Activated B cell treated with CpG ODN at 0.5 μM for 24 hours (primary cell): ENCODE measurements at regions not wholly inside any gene's neighbourhood (a gene's known extent, or its start where the extent isn't known, plus 50 kb on each side); places are given as distances from the start of the nearest gene placed in this dataset.

ENCODE experiments used
- ATAC-seq: fragments of 200-7000 bp; cut with Tn5 transposase; one replicate; pipeline ENCODE4 v1.10.0; 2021; ENCODE audit warnings: low read depth, mild to moderate bottlenecking, moderate library complexity
- CTCF ChIA-PET: fragments of 350-600 bp; sonication (Branson Sonifier 250); formaldehyde crosslinking; loops from one replicate; lab custom pipeline; 2021; ENCODE audit warnings: antibody characterized with exemption; lab: Charles Lee
- POLR2A ChIA-PET: fragments of 350-600 bp; sonication (Branson Sonifier 250); formaldehyde crosslinking; loops from one replicate; lab custom pipeline; 2021; ENCODE audit warnings: antibody characterized with exemption; lab: Charles Lee
- DNase-seq: peaks from one replicate; pipeline ENCODE4 v3.0.0; 2022
- H3K27ac Mint-ChIP-seq: one replicate; pipeline ENCODE4 v1.8.0; 2020; ENCODE audit warnings: mixed read lengths
- H3K27me3 Mint-ChIP-seq: one replicate; pipeline ENCODE4 v1.8.0; 2021; ENCODE audit warnings: mixed read lengths
- H3K36me3 Mint-ChIP-seq: one replicate; pipeline ENCODE4 v1.8.0; 2021; ENCODE audit warnings: low read depth, mixed read lengths
- H3K4me1 Mint-ChIP-seq: one replicate; pipeline ENCODE4 v1.8.0; 2021; ENCODE audit warnings: mixed read lengths
- H3K4me3 Mint-ChIP-seq: one replicate; pipeline ENCODE4 v1.8.0; 2020; ENCODE audit warnings: mild to moderate bottlenecking, mixed read lengths
- H3K9me3 Mint-ChIP-seq: one replicate; pipeline ENCODE4 v1.8.0; 2020; ENCODE audit warnings: mixed read lengths
- CTCF ChIP-seq: fragments of 200-600 bp; IDR thresholded peaks from one replicate; pipeline ENCODE4 v1.8.0; 2022; ENCODE audit warnings: antibody characterized with exemption, mild to moderate bottlenecking
- intact Hi-C: fragments of 100-400 bp; cut with micrococcal nuclease; formaldehyde crosslinking; loops from one replicate; pipeline ENCODE4 v1.15.1; 2024

DNA sequence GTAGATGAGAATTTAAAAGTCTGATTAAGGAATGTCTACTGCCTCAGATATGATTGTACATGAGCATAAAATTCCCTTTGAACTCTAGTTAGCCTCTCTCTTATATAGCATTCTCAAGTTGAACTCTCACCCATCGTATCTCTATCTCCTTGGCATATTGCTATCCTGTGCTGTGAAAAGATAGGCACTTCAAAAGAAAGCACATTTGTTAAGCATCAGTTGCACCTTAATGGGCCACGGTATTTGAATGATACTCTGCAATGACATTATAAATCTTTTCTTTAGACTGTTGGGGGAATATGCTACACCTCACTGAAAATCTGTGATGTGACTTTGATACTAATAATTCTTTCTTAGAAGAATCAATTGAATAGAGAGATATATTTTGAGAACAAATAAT is 570.7 kb downstream of the JRKL start:
- ChIA-PET POLR2A (interaction anchor here (0.6 kb wide), 1 partner anchor 744 kb away, joined by 3 read pairs; no protein-coding TSS in a partner anchor), CTCF (no interaction called here)
- no peak for DNase-seq
- ATAC-seq, result no peak
- no peak overlapping the region for H3K4me3 Mint-ChIP-seq
- intact Hi-C loops, result no loop called here
- no peak overlapping the region for H3K27ac Mint-ChIP-seq
- H3K9me3 Mint-ChIP-seq, result no peaks in the 10 kb centered on the region
- no peak for TF ChIP-seq CTCF
- no peaks in the 10 kb centered on the region for H3K36me3 Mint-ChIP-seq
- H3K27me3 Mint-ChIP-seq, result no peaks in the 10 kb centered on the region
- no peaks in the 10 kb centered on the region for H3K4me1 Mint-ChIP-seq

- Mint-ChIP-seq H3K4me1 (no peaks in the 10 kb centered on the region), H3K4me3 (no peak overlapping the region), H3K27ac (no peak overlapping the region), H3K36me3 (no peaks in the 10 kb centered on the region), H3K27me3 (no peaks in the 10 kb centered on the region), H3K9me3 (no peaks in the 10 kb centered on the region)
- intact Hi-C loops, result no loop called here
- ATAC-seq, result no peak
- no peak for TF ChIP-seq CTCF
- POLR2A ChIA-PET, result no interaction called here
- no peak for DNase-seq
- CTCF ChIA-PET, result no interaction called here
Observed at GRCh38 chr11:96960926-96961325, 571.1 kb downstream of the JRKL start.

DNA sequence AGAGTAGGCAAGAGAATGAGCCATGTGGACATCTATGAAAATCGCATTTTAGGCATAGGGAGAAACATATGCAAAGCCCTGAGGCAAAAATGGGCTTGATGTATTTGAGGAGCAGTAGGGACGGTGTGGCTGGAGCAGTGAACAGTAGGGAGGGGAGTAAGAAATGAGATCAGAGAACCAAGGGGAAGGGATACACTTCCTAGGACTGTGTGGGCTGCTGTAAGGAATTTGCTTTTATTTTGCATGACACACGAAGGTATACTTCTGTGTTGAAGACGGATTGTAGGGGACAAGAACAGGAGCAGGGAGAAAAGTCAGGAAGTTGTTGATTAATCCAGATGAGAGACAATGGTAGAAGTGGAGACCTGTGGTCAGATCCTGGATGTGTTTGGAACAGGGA is 572.1 kb downstream of the JRKL start:
- ChIA-PET CTCF (no interaction called here), POLR2A (no interaction called here)
- Mint-ChIP-seq H3K27me3 (no peaks in the 10 kb centered on the region), H3K4me1 (no peaks in the 10 kb centered on the region), H3K9me3 (no peaks in the 10 kb centered on the region), H3K4me3 (no peak overlapping the region), H3K36me3 (no peaks in the 10 kb centered on the region), H3K27ac (no peak overlapping the region)
- DNase-seq, result no peak
- TF ChIP-seq CTCF, result no peak
- intact Hi-C loops, result no loop called here
- ATAC-seq, result no peak

GRCh38 chr11:96963375-96963774 is 573.6 kb downstream of the JRKL start:
- no peaks in the 10 kb centered on the region for H3K4me1 Mint-ChIP-seq
- H3K27ac Mint-ChIP-seq, result no peak overlapping the region
- no peaks in the 10 kb centered on the region for H3K27me3 Mint-ChIP-seq
- no peak overlapping the region for H3K4me3 Mint-ChIP-seq
- CTCF ChIA-PET, result no interaction called here
- no peak for TF ChIP-seq CTCF
- H3K36me3 Mint-ChIP-seq, result no peaks in the 10 kb centered on the region
- H3K9me3 Mint-ChIP-seq, result no peaks in the 10 kb centered on the region
- intact Hi-C loops, result no loop called here
- DNase-seq, result no peak
- ATAC-seq, result no peak
- POLR2A ChIA-PET, result no interaction called here

DNA sequence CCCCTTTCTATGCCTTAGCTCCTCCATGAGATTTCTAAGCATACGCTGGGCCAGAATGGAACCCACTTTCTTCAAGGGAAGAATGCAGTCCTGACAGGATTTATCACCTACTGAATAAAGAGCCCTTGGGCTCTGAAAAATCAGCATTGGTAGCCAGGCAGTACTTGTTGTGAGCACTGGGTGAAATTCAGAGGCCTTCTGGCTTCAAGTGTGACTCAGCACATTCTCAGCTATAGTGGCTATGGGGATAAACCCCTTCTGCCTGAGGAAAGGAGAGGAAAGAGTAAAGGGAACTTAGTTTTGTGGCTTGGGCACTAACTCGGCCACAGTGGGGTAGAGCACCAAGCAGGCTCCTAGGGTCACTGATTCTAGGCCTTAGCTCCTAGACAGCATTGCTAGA is 574.8 kb downstream of the JRKL start:
- no peaks in the 10 kb centered on the region for H3K27me3 Mint-ChIP-seq
- no peaks in the 10 kb centered on the region for H3K36me3 Mint-ChIP-seq
- H3K4me1 Mint-ChIP-seq, result no peaks in the 10 kb centered on the region
- ChIA-PET POLR2A (no interaction called here), CTCF (no interaction called here)
- ATAC-seq (no peak), DNase-seq (no peak)
- no peaks in the 10 kb centered on the region for H3K9me3 Mint-ChIP-seq
- no peak overlapping the region for H3K4me3 Mint-ChIP-seq
- no peak for TF ChIP-seq CTCF
- intact Hi-C loops, result no loop called here
- H3K27ac Mint-ChIP-seq, result no peak overlapping the region
